ENCODE measurements at regions not wholly inside any gene's neighbourhood (a gene's known extent, or its start where the extent isn't known, plus 50 kb on each side); places are given as distances from the start of the nearest gene placed in this dataset.
"Not testable (repeated sequence)": the region's sequence is repeated elsewhere in the genome, so short reads cannot be mapped to it uniquely, and the experiment has no call there.

- H3K36me3 Mint-ChIP-seq = no peaks in the 10 kb centered on the region
- H3K4me3 Mint-ChIP-seq = no peak overlapping the region
- ATAC-seq (replicated peaks) = no peak
- H3K9me3 Mint-ChIP-seq = peaks cover 4% of the 10 kb centered on the region in 2 donors
- peaks cover 10 to 14% of the 10 kb centered on the region in 2 donors for H3K27me3 Mint-ChIP-seq
- no peaks in the 10 kb centered on the region for H3K4me1 Mint-ChIP-seq
- DNase-seq = no peak
- no peak overlapping the region for H3K27ac Mint-ChIP-seq
These were observed 282.7 kb upstream of the ZNF32 start for GRCh38 chr10:43931308-43931930.

GRCh38 chr10:43930777-43931176 is 282.1 kb upstream of the ZNF32 start:
- Mint-ChIP-seq H3K27ac (no peak overlapping the region), H3K4me3 (no peak overlapping the region), H3K27me3 (peaks cover 10 to 14% of the 10 kb centered on the region in 2 donors), H3K9me3 (peaks cover 4% of the 10 kb centered on the region in 2 donors), H3K4me1 (no peaks in the 10 kb centered on the region), H3K36me3 (no peaks in the 10 kb centered on the region)
- no peak for DNase-seq
- ATAC-seq (replicated peaks) = no peak

GRCh38 chr10:43930243-43930642 is 281.6 kb upstream of the ZNF32 start:
- peaks cover 10 to 14% of the 10 kb centered on the region in 2 donors for H3K27me3 Mint-ChIP-seq
- no peak overlapping the region for H3K27ac Mint-ChIP-seq
- ATAC-seq (replicated peaks) (no peak), DNase-seq (no peak)
- H3K36me3 Mint-ChIP-seq = no peaks in the 10 kb centered on the region
- H3K9me3 Mint-ChIP-seq = peaks cover 4% of the 10 kb centered on the region in 2 donors
- H3K4me1 Mint-ChIP-seq = no peaks in the 10 kb centered on the region
- no peak overlapping the region for H3K4me3 Mint-ChIP-seq

GRCh38 chr10:43929122-43929521 is 280.4 kb upstream of the ZNF32 start:
- Mint-ChIP-seq H3K9me3 (peaks cover 4% of the 10 kb centered on the region in 2 donors), H3K27ac (no peak overlapping the region), H3K4me1 (no peaks in the 10 kb centered on the region), H3K36me3 (no peaks in the 10 kb centered on the region), H3K27me3 (peaks cover 10 to 14% of the 10 kb centered on the region in 2 donors), H3K4me3 (no peak overlapping the region)
- DNase-seq (no peak), ATAC-seq (replicated peaks) (no peak)

GRCh38 chr10:43928425-43928968 is 279.8 kb upstream of the ZNF32 start:
- no peak overlapping the region for H3K4me3 Mint-ChIP-seq
- no peak for DNase-seq
- no peaks in the 10 kb centered on the region for H3K36me3 Mint-ChIP-seq
- no peak for ATAC-seq (replicated peaks)
- H3K4me1 Mint-ChIP-seq = no peaks in the 10 kb centered on the region
- no peak overlapping the region for H3K27ac Mint-ChIP-seq
- H3K27me3 Mint-ChIP-seq = peaks cover 6 to 14% of the 10 kb centered on the region in 2 donors
- H3K9me3 Mint-ChIP-seq = peaks cover 2 to 4% of the 10 kb centered on the region in 2 donors

- Mint-ChIP-seq H3K27ac (no peak overlapping the region), H3K9me3 (peaks cover 2 to 3% of the 10 kb centered on the region in 2 donors), H3K27me3 (peaks cover 11 to 14% of the 10 kb centered on the region in 2 donors), H3K4me1 (no peaks in the 10 kb centered on the region), H3K36me3 (no peaks in the 10 kb centered on the region), H3K4me3 (no peak overlapping the region)
- no peak for ATAC-seq (replicated peaks)
- DNase-seq = no peak
These were observed 278.3 kb upstream of the ZNF32 start for GRCh38 chr10:43926875-43927406.

GRCh38 chr10:43926371-43926770 is 277.7 kb upstream of the ZNF32 start:
- Mint-ChIP-seq H3K27me3 (peaks cover 11 to 14% of the 10 kb centered on the region in 2 donors), H3K4me1 (no peaks in the 10 kb centered on the region), H3K27ac (no peak overlapping the region), H3K9me3 (no peaks in the 10 kb centered on the region), H3K4me3 (no peak overlapping the region), H3K36me3 (no peaks in the 10 kb centered on the region)
- DNase-seq = no peak
- no peak for ATAC-seq (replicated peaks)

- H3K27me3 Mint-ChIP-seq = peaks cover 11 to 14% of the 10 kb centered on the region in 2 donors
- no peak overlapping the region for H3K4me3 Mint-ChIP-seq
- ATAC-seq (replicated peaks) = no peak
- no peaks in the 10 kb centered on the region for H3K9me3 Mint-ChIP-seq
- no peaks in the 10 kb centered on the region for H3K4me1 Mint-ChIP-seq
- no peak overlapping the region for H3K27ac Mint-ChIP-seq
- no peaks in the 10 kb centered on the region for H3K36me3 Mint-ChIP-seq
- DNase-seq = no peak
These were observed 277.1 kb upstream of the ZNF32 start for GRCh38 chr10:43925793-43926192.

- Mint-ChIP-seq H3K9me3 (no peaks in the 10 kb centered on the region), H3K27ac (no peak overlapping the region), H3K4me3 (no peak overlapping the region)
These were observed 274.6 kb upstream of the ZNF32 start for GRCh38 chr10:43923328-43923727.

GRCh38 chr10:43922335-43923280 is 273.9 kb upstream of the ZNF32 start:
- Mint-ChIP-seq H3K36me3 (no peaks in the 10 kb centered on the region), H3K27ac (no peak overlapping the region), H3K27me3 (peaks cover under 1 to 5% of the 10 kb centered on the region in 2 donors), H3K4me1 (no peaks in the 10 kb centered on the region), H3K9me3 (peaks cover 0 to 2% of the 10 kb centered on the region in 2 donors), H3K4me3 (no peak overlapping the region)
- DNase-seq (no peak), ATAC-seq (replicated peaks) (no peak)

More at GRCh38 chr10:43923328-43923727, 274.6 kb upstream of the ZNF32 start:
- Mint-ChIP-seq H3K36me3 (no peaks in the 10 kb centered on the region), H3K4me1 (no peaks in the 10 kb centered on the region), H3K27me3 (peaks cover 5% of the 10 kb centered on the region in 2 donors)
- no peak for ATAC-seq (replicated peaks)
- no peak for DNase-seq

- H3K9me3 Mint-ChIP-seq = peaks cover 0 to 2% of the 10 kb centered on the region in 2 donors
- H3K27ac Mint-ChIP-seq = no peak overlapping the region
- no peaks in the 10 kb centered on the region for H3K36me3 Mint-ChIP-seq
- peaks cover 0 to 5% of the 10 kb centered on the region in 2 donors for H3K27me3 Mint-ChIP-seq
- ATAC-seq (replicated peaks) (no peak), DNase-seq (no peak)
- no peak overlapping the region for H3K4me3 Mint-ChIP-seq
- H3K4me1 Mint-ChIP-seq = no peaks in the 10 kb centered on the region
These were observed 273.2 kb upstream of the ZNF32 start for GRCh38 chr10:43921881-43922280.

- Mint-ChIP-seq H3K27me3 (peaks cover 0 to 5% of the 10 kb centered on the region in 2 donors), H3K36me3 (no peaks in the 10 kb centered on the region), H3K4me1 (no peaks in the 10 kb centered on the region), H3K9me3 (peaks cover 3 to 4% of the 10 kb centered on the region in 2 donors), H3K27ac (no peak overlapping the region), H3K4me3 (no peak overlapping the region)
- ATAC-seq (replicated peaks) = no peak
- DNase-seq = no peak
These were observed 272.8 kb upstream of the ZNF32 start for GRCh38 chr10:43921478-43921877.

GRCh38 chr10:43920236-43920758 is 271.6 kb upstream of the ZNF32 start:
- H3K9me3 Mint-ChIP-seq; H3K4me1 Mint-ChIP-seq; H3K36me3 Mint-ChIP-seq; H3K4me3 Mint-ChIP-seq; H3K27me3 Mint-ChIP-seq; ATAC-seq (replicated peaks); DNase-seq; H3K27ac Mint-ChIP-seq: not testable (repeated sequence)

- Mint-ChIP-seq H3K4me3 (no peak overlapping the region), H3K27me3 (no peaks in the 10 kb centered on the region), H3K36me3 (no peaks in the 10 kb centered on the region), H3K4me1 (no peaks in the 10 kb centered on the region), H3K27ac (no peak overlapping the region), H3K9me3 (peaks cover 6% of the 10 kb centered on the region in 2 donors)
- ATAC-seq (replicated peaks) (no peak), DNase-seq (no peak)
These were observed 265.1 kb upstream of the ZNF32 start for GRCh38 chr10:43913676-43914235.

Measured in stimulated activated naive B cell treated with anti-CD40 and anti-IgM and Interleukin-4, amounts not matched to agents 10 μg/mL and 1 μg/mL and 100 μg/mL, for 72 hours (primary cell).